ENCODE measurements at regions not wholly inside any gene's neighbourhood (a gene's known extent, or its start where the extent isn't known, plus 50 kb on each side); places are given as distances from the start of the nearest gene placed in this dataset.

- TF ChIP-seq ZNF607 (CRISPR knock-in tag; IDR thresholded peaks at IDR 0.05; ENCODE audit: borderline replicate concordance) (no peak), DNMT3B (CRISPR knock-in tag; conservative IDR thresholded peaks at IDR 0.05) (no peak), CCDC6 (CRISPR knock-in tag; IDR thresholded peaks at IDR 0.05) (no peak), ZNF362 (CRISPR knock-in tag; IDR thresholded peaks at IDR 0.05; ENCODE audit: borderline replicate concordance) (no peak), SIN3B (IDR thresholded peaks at IDR 0.05; ENCODE audit: low read length) (no peak), ZNF282 (IDR thresholded peaks at IDR 0.05; ENCODE audit: partially characterized antibody) (no peak), RXRB (CRISPR knock-in tag; IDR thresholded peaks at IDR 0.05; ENCODE audit: borderline replicate concordance) (no peak), ZNF513 (CRISPR knock-in tag; conservative IDR thresholded peaks at IDR 0.05) (no peak), DRAP1 (CRISPR knock-in tag; IDR thresholded peaks at IDR 0.05) (no peak), MAFF (IDR thresholded peaks at IDR 0.05; ENCODE audit: low read depth, low read length) (no peak), ZNF512 (CRISPR knock-in tag; IDR thresholded peaks at IDR 0.05) (no peak), TCF7L2 (IDR thresholded peaks at IDR 0.05; ENCODE audit: low read depth, low read length) (no peak)
- Histone ChIP-seq H3K27me3 (ENCODE audit: control insufficient read depth in 1 of 2, insufficient read depth in 2 of 2, low read length in 2 of 2) (peaks cover 2 to 16% of the 10 kb centered on the region in 2 experiments; a peak in 4 of 5 replicates), H4K20me1 (ENCODE audit: insufficient read depth, low read length) (no peaks in the 10 kb centered on the region), H3K9ac (ENCODE audit: insufficient read depth, low read depth, low read length) (no peak overlapping the region), H3K36me3 (replicated peaks in 1 of 2; ENCODE audit: control insufficient read depth in 1 of 2, insufficient read depth in 2 of 2, low read length in 2 of 2) (no peaks in the 10 kb centered on the region), H3K4me3 (replicated peaks in 1 of 3; ENCODE audit: insufficient read depth in 1 of 3, low read depth in 2 of 3, low read length in 3 of 3) (no peak overlapping the region), H3K79me2 (ENCODE audit: insufficient read depth, low read length) (no peaks in the 10 kb centered on the region), H3K4me2 (ENCODE audit: low read depth, low read length) (no peak overlapping the region), H3K9me3 (ENCODE audit: low read length) (no peaks in the 10 kb centered on the region), H2AFZ (ENCODE audit: low read length) (no peak overlapping the region), H3K27ac (ENCODE audit: extremely low read length, insufficient read depth, low read length) (no peak overlapping the region), H3K4me1 (ENCODE audit: insufficient read depth, low read length) (peaks cover 10% of the 10 kb centered on the region)
- WGBS (ENCODE audit: low lambda C conversion rate): 26% methylated on average over 3 of the region's 8 CpGs
- ChIA-PET CTCF (ENCODE audit: low intra/inter-chr PET ratio, low total read pairs) (no interaction called here), POLR2A (no interaction called here)
- BruUV-seq (replicated peaks): no TSS peak
- DNase-seq (ENCODE audit: low spot score) (no peak), FAIRE-seq (no peak), ATAC-seq (no peak; the same call in 2 of the 3 replicates)
- in situ Hi-C loops (cut with HindIII; ENCODE audit: extremely low pct_ligation_motif_present, low pct_unique_long_range_greater_than_20kb) (no loop called here), intact Hi-C loops (cut with micrococcal nuclease; ENCODE audit: unreplicated experiment) (no loop called here)
Measured at GRCh38 chr1:30658014-30658336, 65.4 kb downstream of the MATN1 start.
